Esophagus muscularis mucosa (tissue), 4 donors: ENCODE measurements at regions not wholly inside any gene's neighbourhood (a gene's known extent, or its start where the extent isn't known, plus 50 kb on each side); places are given as distances from the start of the nearest gene placed in this dataset.

Experiments used
- DNase-seq: peaks from one replicate; pipeline ENCODE4 v3.0.0-alpha.2; 2017; ENCODE audit errors: extremely low spot score
- H3K27ac ChIP-seq, 4 donors: fragments of 200-600 bp; sonication (generic); replicated peaks in 1 of 4; 1 replicate in 3 of 4; 2 replicates in 1 of 4; pipeline ENCODE4 v1.5.1; 2016 to 2019; ENCODE audit warnings: mild to moderate bottlenecking in 1 of 4
- H3K27me3 ChIP-seq, 4 donors: fragments of 200-600 bp; sonication (generic); one replicate each; pipeline versions ENCODE4 v1.5.1 to v1.6.0; 2016 to 2019
- H3K36me3 ChIP-seq, 4 donors: fragments of 200-600 bp; sonication (generic); one replicate each; pipeline ENCODE4 v1.5.1; 2016 to 2019
- H3K4me1 ChIP-seq, 4 donors: fragments of 200-600 bp; sonication (generic); one replicate each; pipeline ENCODE4 v1.5.1; 2016 to 2019
- H3K4me3 ChIP-seq, 4 donors: fragments of 200-600 bp; sonication (generic); 1 replicate in 2 of 4; 2 replicates in 2 of 4; pipeline ENCODE4 v1.5.1; 2016 to 2019; ENCODE audit warnings: mild to moderate bottlenecking in 4 of 4, moderate library complexity in 1 of 4
- H3K9me3 ChIP-seq, 4 donors: fragments of 200-600 bp; sonication (generic); 1 replicate in 3 of 4; 2 replicates in 1 of 4; pipeline ENCODE4 v1.5.1; 2016 to 2019
- EP300 ChIP-seq: sonication (generic); formaldehyde crosslinking; IDR thresholded peaks from one replicate; pipeline ENCODE4 v1.6.1; 2017; ENCODE audit warnings: antibody characterized with exemption
- POLR2A ChIP-seq: fragments of 450-650 bp; IDR thresholded peaks from one replicate; pipeline ENCODE4 v1.6.1; 2017; ENCODE audit warnings: antibody characterized with exemption, moderate library complexity, mild to moderate bottlenecking, low read depth
- POLR2AphosphoS5 ChIP-seq, 2 donors: sonication (generic); formaldehyde crosslinking; IDR thresholded peaks; one replicate each; pipeline ENCODE4 v1.6.1; 2017; ENCODE audit warnings: antibody characterized with exemption in 2 of 2
- WGBS: methylation state at CpG from one replicate; pipeline ENCODE4 v1.1.5; 2018; 5-methylcytosine and 5-hydroxymethylcytosine counted together
- intact Hi-C: fragments of 100-400 bp; cut with DNase I; formaldehyde crosslinking; loops from one replicate; pipeline ENCODE4 v1.15.1; 2023
- TF ChIP-seq, protein P1 (sequence below), 3 experiments: fragments of 200-600 bp in 2 of 3; fragments of 450-650 bp in 1 of 3; sonication (generic) in 2 of 3; IDR thresholded peaks; one replicate each; pipeline ENCODE4 v1.5.1; 2017 to 2019; ENCODE audit warnings: antibody characterized with exemption in 3 of 3, mild to moderate bottlenecking in 2 of 3, moderate library complexity in 1 of 3

DNA sequence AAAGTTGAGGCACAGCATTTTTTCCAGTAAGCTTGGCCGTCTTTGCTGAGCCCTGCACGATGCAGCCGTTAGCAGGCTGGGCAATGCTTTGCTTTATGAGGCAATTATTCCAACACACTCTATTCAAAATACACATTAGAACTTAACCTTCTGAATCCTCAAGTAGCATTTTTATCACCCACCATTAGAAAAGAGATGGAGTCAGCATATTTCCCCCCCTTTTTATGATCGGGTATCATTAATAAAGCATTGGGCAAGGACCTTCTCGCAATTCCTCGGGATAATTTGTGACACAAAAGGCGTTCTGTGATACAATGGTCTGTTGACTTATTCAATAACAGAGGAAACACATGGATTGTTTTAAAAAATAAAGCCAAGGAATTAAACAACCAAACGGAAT lies 374.5 kb upstream of the RBFOX1 start:
- peaks cover 0 to 3% (median 0%) of the 10 kb centered on the region in 4 donors for H3K9me3 ChIP-seq
- DNase-seq, result no peak
- 84% methylated on average over 8 of the region's 8 CpGs for WGBS
- H3K27ac ChIP-seq, result no peak overlapping the region
- no peaks in the 10 kb centered on the region for H3K27me3 ChIP-seq
- TF ChIP-seq, protein P1, sequence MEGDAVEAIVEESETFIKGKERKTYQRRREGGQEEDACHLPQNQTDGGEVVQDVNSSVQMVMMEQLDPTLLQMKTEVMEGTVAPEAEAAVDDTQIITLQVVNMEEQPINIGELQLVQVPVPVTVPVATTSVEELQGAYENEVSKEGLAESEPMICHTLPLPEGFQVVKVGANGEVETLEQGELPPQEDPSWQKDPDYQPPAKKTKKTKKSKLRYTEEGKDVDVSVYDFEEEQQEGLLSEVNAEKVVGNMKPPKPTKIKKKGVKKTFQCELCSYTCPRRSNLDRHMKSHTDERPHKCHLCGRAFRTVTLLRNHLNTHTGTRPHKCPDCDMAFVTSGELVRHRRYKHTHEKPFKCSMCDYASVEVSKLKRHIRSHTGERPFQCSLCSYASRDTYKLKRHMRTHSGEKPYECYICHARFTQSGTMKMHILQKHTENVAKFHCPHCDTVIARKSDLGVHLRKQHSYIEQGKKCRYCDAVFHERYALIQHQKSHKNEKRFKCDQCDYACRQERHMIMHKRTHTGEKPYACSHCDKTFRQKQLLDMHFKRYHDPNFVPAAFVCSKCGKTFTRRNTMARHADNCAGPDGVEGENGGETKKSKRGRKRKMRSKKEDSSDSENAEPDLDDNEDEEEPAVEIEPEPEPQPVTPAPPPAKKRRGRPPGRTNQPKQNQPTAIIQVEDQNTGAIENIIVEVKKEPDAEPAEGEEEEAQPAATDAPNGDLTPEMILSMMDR (IDR thresholded peaks at IDR 0.05), result no peak
- TF ChIP-seq POLR2A (no peak), EP300 (no peak), POLR2AphosphoS5 (IDR thresholded peaks at IDR 0.05) (no peak)
- no peak overlapping the region for H3K4me3 ChIP-seq
- intact Hi-C loops, result no loop called here
- no peaks in the 10 kb centered on the region for H3K4me1 ChIP-seq
- H3K36me3 ChIP-seq, result no peaks in the 10 kb centered on the region

DNA sequence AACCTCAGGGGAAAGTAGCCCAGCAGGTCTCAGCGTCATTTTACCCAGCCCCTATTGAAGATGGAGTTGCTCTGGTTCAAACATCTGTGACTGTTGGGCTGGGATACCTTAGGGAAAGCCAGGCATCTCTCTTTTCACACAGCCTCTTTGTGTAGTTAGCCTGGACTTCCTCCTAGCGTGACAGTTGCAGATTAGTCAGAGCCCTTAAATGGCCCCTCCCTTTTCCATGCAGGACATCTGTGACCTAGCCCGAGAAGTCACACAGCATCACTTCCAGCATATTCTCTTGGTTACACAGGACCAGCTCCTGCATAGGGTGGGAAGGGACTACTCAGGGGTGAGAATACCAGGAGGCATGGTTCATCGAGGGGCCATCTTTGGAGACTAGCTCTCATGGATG lies 375.0 kb upstream of the RBFOX1 start:
- Histone ChIP-seq H3K4me3 (no peak overlapping the region), H3K27ac (no peak overlapping the region), H3K4me1 (no peaks in the 10 kb centered on the region), H3K27me3 (no peaks in the 10 kb centered on the region), H3K36me3 (no peaks in the 10 kb centered on the region), H3K9me3 (peaks cover 0 to 3% (median 0%) of the 10 kb centered on the region in 4 donors)
- DNase-seq, result no peak
- TF ChIP-seq POLR2A (no peak), POLR2AphosphoS5 (IDR thresholded peaks at IDR 0.05) (no peak), EP300 (no peak)
- TF ChIP-seq, protein P1 (IDR thresholded peaks at IDR 0.05), result no peak
- intact Hi-C loops, result no loop called here
- WGBS, result 68% methylated on average over 4 of the region's 4 CpGs

DNA sequence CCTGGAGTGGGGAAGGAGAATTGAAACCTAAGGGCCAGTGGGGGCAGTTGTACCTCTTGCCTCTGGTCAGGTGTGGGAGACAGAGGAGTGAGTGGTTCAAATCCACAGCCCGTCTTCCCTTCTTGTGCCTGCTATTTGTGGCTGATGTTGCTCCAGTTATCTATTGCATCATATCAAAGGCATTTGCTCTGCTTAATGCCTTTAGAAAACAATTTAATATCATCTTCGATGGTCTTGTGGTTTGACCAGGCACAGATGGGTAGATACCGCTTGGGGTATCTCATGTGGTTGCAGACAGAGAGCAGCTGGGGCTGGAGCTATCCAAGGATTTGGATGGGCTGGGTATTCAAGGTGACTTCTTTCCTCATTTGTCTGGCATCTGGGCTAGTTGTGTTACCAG lies 376.1 kb upstream of the RBFOX1 start:
- no peak overlapping the region for H3K4me3 ChIP-seq
- no peaks in the 10 kb centered on the region for H3K4me1 ChIP-seq
- TF ChIP-seq POLR2A, result no peak
- TF ChIP-seq, protein P1 (IDR thresholded peaks at IDR 0.05), result no peak
- no peak for TF ChIP-seq EP300
- no peak for TF ChIP-seq POLR2AphosphoS5 (IDR thresholded peaks at IDR 0.05)
- intact Hi-C loops, result no loop called here
- 81% methylated on average over 3 of the region's 3 CpGs for WGBS
- H3K36me3 ChIP-seq, result no peaks in the 10 kb centered on the region
- peaks cover 0 to 3% (median 0%) of the 10 kb centered on the region in 4 donors for H3K9me3 ChIP-seq
- no peak overlapping the region for H3K27ac ChIP-seq
- no peak for DNase-seq
- H3K27me3 ChIP-seq, result no peaks in the 10 kb centered on the region

DNA sequence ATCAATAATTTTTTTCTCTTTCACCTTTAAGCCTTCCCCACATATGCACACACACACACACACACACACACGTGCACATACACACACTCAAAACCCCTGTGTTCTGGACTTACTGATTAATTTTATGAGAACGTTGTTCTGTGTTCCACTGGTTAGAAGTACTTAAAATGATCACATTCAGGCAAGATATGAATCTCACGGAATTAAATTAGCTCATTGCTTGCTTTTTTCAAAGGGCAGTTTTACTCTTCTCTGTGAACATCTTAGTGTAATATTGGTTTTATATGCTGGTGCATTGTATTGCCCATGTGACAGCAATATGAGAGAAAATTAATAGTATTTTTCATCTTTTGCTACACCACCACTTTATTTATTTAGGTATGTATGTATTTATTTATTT lies 377.3 kb upstream of the RBFOX1 start:
- no peak overlapping the region for H3K27ac ChIP-seq
- TF ChIP-seq EP300, result no peak
- TF ChIP-seq, protein P1 (IDR thresholded peaks at IDR 0.05), result no peak
- no peak for TF ChIP-seq POLR2A
- no peak for TF ChIP-seq POLR2AphosphoS5 (IDR thresholded peaks at IDR 0.05)
- no peaks in the 10 kb centered on the region for H3K27me3 ChIP-seq
- H3K4me1 ChIP-seq, result no peaks in the 10 kb centered on the region
- peaks cover 0 to 3% (median 0%) of the 10 kb centered on the region in 4 donors for H3K9me3 ChIP-seq
- H3K36me3 ChIP-seq, result no peaks in the 10 kb centered on the region
- DNase-seq, result no peak
- WGBS, result 74% methylated on average over 3 of the region's 3 CpGs
- no peak overlapping the region for H3K4me3 ChIP-seq
- intact Hi-C loops, result no loop called here

DNA sequence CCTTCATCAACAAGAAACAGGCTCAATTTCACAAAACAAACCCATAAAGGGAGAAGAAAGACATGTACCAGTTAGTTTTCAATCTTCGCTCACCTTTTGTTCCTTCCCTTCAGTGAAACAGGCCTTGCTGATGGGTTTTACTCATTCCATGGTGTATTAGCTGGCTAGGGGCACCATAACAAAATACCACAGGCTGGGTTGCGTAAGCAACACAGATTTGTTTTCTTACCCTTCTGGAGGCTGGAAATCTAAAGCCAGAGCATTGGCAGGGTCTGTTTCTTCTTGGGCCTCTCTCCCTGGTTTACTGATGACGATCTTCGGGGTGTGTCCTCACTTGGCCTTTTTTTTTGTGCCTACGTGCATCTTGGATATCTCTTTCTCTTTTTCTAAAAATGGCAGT lies 383.4 kb upstream of the RBFOX1 start:
- Histone ChIP-seq H3K27me3 (no peaks in the 10 kb centered on the region), H3K27ac (no peak overlapping the region), H3K36me3 (no peaks in the 10 kb centered on the region), H3K4me1 (no peaks in the 10 kb centered on the region), H3K9me3 (peaks cover 0 to 3% (median 0%) of the 10 kb centered on the region in 4 donors), H3K4me3 (no peak overlapping the region)
- intact Hi-C loops, result no loop called here
- DNase-seq, result no peak
- WGBS, result 83% methylated on average over 4 of the region's 5 CpGs
- TF ChIP-seq, protein P1 (IDR thresholded peaks at IDR 0.05), result no peak
- no peak for TF ChIP-seq POLR2A
- TF ChIP-seq POLR2AphosphoS5 (IDR thresholded peaks at IDR 0.05), result no peak
- TF ChIP-seq EP300, result no peak
